Stimulated activated CD4-positive, alpha-beta T cell treated with anti-CD3 and anti-CD28 coated beads, TNF-alpha, amount 100 ng/mL, for 24 hours (primary cell): ENCODE measurements at regions not wholly inside any gene's neighbourhood (a gene's known extent, or its start where the extent isn't known, plus 50 kb on each side); places are given as distances from the start of the nearest gene placed in this dataset.
"Not testable (repeated sequence)": the region's sequence is repeated elsewhere in the genome, so short reads cannot be mapped to it uniquely, and the experiment has no call there.

Experiments used
- DNase-seq, 3 experiments: peaks; one replicate each; pipeline ENCODE4 v3.0.0-alpha.2; 2020; ENCODE audit warnings: low read depth in 3 of 3

DNA sequence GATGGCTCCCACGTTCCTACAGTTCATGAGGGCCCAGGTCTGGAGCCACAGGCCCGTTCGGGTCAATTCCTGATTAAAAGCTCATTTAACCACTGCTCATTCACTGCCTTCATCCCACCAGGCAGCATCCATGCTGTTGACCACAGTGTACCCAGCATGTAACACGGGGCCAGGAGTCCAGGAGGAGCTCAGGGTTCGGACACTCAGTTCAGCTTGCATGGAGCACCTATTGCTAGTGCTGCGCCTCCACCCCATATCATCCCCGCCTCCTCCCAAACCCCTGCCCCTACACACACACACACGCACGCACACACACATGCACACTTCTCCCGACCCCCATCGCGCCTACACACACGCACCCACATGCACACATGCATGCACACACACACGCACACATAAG, 72.9 kb upstream of the SNTG2 start:
- DNase-seq: no peak

DNA sequence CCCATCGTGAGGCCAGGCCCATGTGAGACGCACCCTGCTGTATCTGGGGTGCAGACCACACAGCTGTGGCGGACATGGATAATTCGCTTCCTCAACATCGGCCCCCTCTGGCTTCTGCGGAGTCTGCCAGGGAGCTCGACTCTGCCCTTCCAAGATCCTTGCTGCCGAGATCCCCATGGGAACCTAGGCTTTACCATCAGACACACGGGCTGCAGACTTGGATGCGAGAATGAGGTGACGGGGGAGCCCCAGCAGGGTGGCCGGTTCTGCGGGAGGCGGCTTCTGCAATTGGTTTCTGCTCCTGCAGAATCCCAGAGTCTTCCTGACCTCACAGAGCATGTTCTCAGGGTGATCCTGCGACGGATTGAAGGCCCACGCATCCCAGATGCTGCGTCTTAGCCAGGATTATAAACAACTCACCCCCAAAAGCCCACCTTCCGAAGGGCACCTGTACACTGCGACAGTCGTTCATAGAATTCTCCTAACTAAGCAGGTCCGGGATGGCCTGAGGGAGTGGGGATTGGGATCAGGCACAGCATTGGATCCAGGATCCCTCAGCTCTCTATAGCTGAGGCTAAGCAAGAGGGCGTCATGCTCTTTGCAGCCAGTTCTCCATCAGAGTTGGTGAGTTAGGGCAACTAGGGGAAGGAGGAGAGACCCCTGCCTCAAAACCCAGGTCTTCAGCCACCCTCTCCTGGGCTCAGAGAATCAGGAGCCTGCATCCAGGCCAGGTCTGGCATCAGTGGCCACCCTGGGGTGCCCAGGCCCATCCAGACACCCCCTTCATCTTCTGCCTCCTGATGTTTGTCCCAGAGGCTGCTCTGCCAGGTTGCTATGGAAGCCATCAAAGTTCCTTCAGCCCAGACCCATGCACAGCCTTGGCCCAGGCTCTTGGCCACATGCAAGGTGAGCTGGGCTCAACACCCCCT, 74.7 kb upstream of the SNTG2 start:
- DNase-seq: no peak

DNA sequence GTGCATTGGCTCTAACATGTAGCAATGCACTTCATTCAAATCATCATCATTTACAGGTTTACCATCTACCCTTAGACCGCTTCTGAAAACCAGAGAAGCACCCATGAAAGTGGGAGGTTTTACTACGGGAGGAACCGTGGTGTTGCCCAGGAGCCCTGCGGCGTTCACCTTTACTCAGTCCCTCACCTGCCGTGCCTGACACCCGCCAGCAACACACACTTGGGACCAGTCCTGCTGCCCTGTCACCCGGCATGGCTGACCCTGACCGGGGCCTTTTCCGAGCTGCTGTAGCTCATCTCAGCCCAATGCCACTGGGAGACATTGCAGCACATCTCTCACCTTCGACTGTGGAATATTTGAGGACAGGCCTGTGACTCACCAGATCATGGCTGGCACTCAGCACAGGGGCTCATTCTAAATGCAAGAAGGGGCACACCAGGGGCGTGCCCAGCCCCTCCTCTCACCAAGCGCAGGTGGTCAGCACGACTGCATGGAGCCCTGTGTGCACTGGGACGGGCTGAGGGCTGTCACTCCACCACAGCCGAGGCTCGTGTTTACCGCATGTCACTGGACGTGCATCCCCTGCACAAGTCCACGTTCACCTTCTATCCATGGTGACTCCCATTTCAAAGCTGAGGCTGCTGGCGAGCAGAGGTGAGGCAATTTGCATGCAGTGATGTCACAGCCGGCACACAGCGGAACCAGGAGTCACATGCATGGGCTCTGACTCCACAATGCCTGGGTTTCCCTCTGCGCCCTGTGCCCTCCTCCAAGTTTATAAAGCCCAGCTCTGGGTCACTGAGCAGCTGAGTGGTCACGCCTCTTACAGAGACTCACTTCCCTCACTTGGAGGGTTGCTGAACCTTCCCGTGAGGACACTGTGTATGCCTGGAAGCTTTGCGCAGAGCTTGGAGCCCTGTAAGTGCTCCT, 76.7 kb upstream of the SNTG2 start:
- no peak for DNase-seq

DNA sequence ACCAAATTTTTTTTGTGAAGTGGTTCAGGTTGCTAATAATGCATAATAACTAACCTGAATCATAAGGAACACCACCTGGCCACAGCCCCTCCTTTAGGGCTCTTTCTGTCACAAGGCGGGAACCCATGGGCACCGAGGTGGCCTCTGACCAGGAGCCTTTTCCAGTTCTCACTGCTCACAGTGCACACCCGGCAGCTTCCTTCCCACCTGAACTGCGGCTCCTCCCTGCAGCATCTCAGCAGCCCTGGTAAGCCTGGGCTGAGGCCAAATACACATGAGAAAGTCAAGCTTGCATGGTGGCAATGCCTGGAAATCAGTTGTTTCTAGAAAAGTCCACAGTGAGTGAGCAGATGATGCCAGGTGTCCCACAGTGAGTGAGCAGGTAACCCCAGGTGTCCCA, 77.6 kb upstream of the SNTG2 start:
- DNase-seq: no peak

DNA sequence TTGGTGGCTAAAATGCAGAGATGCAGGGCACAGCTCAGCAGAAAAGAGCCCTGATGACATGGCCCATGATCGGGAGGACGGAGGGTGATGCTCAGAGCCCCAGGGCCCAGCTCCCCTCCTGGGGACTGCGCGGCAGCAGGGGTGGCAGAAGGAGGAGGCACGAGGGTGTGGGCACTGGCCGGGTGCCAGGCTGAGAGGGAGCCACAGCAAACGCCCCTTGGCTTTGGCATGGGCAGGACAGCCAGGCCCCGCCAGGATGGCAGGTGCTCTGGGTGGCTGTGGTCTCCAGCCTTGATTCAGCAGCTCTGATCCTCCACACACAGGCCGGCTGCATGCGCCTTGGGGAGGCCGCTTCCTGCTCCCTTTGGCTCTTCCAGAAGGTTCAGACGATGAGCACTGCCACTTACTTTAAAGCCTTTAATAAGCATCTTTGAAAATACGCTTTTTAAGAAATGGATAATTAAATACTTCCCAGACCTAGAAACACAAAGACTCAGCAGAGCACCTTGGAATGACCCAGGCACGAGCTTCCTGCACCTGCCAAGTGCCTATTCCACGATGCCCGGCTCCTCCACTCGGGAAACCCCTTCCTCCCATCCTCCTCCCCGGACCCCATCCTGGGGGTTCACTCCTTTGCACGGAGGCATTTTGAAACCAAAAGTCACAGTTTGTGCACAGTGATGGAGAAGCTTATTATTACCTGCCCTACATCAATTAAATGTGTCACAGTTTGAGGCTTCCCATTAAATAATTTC, 78.5 kb upstream of the SNTG2 start:
- no peak for DNase-seq

DNA sequence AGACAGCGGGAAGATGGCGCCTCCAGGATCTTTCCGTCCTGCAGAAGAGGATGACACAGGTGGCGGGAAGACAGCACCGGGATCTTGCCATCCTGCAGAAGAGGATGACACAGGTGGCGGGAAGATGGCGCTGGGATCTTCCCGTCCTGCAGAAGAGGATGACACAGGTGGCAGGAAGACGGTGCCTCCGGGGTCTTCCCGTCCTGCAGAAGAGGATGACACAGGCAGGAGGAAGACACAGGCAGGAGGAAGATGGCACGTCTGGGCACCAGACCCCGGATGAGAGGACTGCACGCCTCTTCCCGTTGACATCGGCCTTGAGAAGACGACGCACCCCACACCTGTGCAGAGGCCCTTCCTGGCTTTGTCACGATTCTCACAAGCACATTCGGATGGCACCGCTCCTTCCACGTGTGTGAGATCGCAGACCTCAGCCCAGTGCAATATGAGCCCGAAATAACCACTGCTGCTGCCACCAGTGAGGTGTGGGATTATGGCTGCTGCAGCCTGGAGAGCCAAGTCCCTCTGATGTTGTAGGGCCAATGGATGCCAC, 79.4 kb upstream of the SNTG2 start:
- no peak for DNase-seq

DNA sequence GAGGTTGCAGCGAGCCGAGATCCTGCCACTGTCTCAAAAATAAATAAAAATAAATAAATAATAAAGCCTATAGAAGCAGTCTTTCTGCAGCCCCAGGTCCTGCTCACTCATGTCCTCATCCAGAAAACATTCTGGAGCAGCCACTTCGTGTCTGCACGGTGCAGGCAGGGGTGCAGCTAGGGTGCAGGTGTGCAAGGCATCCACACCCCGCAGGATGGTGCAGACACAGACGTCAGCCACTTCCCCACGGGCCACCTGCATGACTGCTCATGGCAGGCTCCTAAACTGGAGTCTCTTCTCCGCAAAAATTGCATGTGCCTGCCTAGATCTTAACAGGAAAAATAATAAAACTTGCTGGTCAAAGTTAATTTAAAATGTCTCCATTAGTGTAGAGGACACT, 80.2 kb upstream of the SNTG2 start:
- DNase-seq: no peak

DNA sequence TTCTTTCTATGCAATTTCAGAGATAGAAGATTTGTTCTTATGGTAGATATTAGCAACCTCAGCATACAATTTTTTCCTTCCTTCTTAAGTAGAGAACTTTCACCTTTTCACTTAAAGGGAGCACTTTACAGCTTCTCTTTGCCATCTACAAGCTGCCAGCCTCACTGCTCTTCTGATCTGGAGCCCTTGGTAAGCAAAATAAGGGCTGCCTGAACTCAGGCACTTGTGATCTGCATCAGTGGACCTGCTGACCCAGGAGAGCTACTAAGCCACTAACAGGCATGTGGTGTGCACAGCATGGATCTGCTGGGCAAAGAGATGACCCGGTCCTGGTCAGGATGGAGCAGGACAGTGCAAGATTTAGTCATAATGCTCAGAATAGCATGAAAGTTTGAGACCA, 80.8 kb upstream of the SNTG2 start:
- no peak for DNase-seq

DNA sequence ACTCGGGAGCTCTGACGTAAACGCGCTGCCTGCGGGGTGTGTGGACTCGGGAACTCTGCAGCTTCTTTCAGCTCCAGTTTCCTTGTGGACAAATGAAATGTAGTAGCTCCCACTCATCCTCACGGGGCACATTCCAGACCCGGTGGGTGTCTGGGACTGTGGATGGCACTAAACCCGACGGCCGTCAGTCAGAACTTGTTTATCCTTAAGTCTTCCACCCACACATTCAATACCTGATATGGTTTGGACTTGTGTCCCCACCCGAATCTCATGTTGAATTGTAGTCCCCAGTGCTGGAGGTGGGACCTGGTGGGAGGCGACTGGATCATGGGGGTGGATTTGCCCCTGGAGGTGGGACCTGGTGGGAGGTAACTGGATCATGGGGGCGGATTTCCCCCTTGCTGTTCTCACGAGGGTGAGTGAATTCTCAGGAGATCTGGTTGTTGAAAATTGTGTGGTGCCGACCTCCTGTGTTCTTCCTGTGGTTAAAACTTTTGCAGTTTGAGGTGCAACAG, 81.2 kb upstream of the SNTG2 start:
- DNase-seq: no peak

DNA sequence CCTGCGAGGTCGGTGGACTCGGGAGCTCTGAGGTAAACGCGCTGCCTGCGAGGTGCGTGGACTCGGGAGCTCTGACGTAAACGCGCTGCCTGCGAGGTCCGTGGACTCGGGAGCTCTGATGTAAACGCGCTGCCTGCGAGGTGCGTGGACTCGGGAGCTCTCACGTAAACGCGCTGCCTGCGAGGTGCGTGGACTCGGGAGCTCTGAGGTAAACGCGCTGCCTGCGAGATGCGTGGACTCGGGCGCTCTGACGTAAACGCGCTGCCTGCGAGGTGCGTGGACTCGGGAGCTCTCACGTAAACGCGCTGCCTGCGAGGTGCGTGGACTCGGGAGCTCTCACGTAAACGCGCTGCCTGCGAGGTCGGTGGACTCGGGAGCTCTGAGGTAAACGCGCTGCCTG, 81.8 kb upstream of the SNTG2 start:
- not testable (repeated sequence) for DNase-seq

DNA sequence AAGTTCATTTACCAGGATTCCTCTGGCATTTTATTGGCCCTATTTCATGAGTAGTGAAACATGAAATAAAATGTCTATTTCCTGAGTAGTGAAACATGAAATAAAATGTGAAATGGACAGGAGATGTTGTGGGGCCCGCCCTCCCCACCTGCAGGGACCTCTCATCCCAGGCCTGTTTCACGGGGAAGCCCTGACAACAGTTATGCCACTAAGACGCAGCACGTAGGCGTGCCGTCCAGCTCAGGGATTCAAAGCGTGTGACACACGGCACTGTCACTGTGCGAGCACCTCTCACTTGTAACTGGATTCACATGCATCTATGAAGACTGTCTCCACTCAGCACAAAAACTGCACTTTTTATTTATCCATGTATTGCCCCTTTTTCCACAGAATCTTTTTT, 83.4 kb upstream of the SNTG2 start:
- no peak for DNase-seq

DNA sequence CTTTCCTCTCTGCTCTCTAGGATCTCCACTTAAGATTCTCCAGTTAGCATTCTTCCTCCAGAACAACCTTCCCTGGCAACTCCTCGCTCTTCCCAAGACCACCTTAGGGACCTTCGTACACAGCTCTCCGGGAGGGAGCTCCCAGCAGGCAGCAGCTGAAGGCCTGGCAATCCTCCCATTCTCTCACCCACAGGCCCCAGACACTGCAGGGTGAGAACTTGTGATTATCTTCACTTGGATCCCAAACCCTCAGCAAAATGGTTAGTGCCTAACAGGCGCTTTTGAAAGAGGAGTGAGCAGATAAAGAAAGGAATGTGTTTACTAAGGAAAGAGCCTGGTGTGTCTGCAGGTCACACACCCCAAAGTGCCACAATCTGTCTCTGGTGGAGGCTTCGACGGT, 83.8 kb upstream of the SNTG2 start:
- no peak for DNase-seq

DNA sequence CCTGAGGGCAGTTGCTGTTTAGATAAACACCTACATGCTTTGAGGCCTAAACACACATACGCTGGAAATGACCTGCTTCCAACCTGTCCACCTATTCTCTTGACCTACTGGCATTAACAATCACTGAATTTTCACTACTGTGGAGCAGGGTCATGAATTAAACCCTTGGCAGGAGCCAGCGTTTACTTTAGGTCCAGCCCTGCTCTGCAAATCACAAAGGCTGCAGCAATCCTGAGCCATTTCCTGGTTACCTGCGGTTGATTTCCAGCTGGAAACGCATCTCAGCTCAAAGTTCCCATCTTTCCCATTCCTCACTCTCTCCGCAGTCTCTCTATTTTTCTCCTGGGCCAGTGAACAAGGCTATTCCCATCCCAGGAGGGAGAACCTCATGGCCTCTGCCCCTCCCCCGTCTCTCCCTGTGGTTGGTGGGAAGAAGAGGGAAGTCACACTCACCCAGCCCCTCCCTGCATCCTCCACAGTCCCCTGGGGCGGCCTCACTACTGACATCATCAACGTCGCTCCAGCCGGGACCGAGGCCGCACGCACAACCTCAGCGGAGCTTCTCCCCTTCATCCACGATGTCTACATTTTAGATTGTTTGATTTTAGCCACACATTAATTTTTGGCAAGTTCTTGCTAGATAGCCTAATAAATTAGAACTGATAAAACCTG, 84.5 kb upstream of the SNTG2 start:
- no peak for DNase-seq

DNA sequence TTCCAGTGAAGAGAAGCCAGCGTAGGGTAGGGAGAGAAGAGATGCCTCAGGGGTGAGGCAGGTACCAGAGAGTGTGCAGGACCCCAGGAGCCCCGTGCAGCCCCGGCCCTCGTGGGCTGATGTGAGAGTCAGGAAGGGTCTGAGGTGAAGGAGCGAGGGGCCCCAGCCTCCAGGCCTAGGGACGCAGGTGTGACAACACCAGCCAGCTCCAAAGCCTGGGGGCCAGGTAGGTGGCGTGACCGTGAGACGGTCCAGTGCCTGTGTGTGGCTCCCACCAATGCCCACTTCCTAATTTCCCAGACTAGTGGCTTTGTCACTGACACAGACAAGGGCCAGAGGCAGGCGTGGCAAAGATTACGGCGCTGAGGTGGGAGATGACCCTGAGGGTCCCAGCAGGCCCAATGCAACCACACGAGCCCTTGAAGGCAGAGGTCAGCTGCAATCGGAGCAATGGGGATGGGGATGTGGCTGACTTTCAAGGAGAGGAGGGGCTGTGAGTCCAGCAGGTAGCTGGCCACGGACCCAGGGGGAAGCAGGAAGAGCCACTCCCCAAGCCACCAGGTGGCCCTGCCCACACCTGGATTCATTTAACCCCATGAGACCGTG, 86.0 kb upstream of the SNTG2 start:
- DNase-seq: no peak

DNA sequence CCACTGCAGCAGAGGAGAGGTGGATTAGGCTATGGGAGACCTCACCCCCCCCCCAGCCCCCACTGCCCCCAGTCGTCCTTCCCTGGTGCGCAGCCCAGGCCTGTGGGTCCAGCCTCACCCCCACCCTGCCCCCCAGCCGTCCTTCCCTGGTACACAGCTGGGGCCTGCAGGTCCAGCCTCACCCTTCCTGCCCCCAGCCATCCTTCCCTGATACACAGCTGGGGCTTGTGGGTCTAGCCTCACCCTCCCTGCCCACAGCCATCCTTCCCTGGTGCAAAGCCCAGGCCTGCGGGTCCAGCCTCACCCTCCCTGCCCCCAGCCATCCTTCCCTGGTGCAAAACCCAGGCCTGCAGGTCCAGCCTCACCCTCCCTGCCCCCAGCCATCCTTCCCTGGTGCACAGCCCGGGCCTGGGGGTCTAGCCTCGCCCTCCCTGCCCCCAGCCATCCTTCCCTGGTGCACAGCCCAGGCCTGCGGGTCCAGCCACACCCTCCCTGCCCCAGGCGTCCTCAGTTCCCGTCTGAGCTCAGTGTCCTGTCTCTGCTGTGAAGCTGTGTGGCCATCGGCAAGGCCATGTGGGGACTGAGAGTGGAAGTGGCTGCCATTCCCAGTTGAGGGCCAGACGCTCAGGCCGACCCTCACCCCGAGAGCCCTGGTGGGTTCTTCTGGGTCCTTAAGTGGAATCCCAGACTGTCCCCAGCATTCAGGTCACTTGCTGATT, 86.8 kb upstream of the SNTG2 start:
- DNase-seq: no peak

DNA sequence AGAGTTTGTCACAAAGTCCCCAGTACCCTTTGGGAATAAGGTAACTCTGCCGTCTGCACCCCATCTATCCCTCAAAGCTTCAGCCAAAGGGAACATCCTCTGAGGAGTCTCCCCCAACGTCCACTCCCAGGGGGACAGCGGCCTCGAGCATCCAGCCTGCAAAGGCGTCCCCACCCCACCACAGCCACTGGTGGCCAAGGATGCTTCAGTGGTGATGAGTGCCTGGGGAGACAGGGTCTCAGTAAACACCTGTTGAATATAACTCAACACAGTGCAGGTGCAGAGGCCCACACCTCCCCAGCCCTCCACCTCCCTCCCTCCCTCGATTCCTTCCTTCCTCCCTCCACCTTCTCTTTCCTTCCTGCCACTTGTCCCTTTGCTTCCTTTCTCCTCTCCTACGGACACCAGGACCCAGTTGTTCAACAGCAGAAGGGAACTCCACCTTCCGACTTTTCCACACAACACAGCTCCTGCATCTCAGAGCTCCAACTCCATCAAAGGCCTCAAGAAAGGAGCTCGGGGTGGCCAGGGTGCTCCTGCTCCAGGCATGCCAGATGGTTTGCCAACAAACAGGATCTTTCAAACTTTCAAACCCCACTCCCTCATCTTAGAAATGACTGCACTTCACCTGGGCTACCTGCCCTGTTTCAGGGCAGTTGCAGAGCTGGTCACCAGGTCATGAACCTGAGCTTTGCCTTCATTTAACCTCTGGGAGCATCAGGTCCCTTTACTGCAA, 87.8 kb upstream of the SNTG2 start:
- DNase-seq: no peak

DNA sequence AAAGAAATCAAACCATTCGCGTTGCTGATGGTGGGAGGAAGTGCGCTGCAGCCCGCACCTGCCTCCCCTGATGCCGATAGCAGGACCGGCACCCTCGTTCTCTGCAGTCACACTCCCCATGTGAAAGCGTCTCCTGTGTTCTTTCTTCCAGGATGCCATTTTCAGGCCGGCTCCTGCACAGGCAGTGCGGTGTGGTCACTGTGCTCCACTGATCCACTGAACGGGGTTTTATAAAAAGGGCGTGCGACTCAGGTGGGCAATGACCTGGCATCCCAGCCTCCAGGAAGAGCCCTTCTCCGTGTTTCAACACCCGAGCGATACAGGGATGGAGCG, 88.3 kb upstream of the SNTG2 start:
- no peak for DNase-seq

DNA sequence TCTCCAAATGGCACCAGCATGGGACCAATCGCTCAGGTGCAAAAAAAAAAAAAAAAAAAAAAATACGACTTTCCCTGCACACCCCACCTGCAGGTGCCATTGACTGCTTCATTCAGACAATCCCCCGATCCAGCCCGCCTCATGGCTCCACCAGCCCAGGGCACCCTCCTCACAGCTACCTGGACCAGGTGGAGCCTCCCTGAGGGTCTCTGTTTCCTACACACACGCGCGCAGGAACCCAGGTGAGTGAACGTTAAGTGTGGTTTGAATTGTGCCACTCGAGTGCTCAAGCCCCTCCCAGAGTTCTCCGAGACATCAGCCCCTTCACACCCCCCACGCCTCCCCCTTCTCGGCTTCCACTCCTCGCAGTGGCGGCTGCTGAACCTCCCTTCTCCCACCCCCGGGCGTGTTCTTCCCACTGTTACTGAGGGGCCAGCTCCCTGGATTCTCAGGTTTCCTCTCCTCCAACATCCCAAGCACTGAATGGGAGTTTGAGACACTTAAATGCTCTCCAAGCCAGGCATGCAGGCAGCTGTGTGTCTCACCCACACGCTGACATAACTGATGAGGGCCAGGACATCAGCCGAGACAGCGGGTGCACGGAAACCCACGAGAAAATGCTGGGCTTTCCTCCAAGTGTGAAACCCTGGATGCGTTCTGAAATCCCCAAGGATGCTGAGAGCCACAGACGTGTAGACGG, 88.8 kb upstream of the SNTG2 start:
- no peak for DNase-seq
